Effector memory CD8-positive, alpha-beta T cell (primary cell): ENCODE measurements at regions not wholly inside any gene's neighbourhood (a gene's known extent, or its start where the extent isn't known, plus 50 kb on each side); places are given as distances from the start of the nearest gene placed in this dataset.

Experiments used
- ATAC-seq: fragments of 150-1000 bp; cut with Tn5 transposase; replicated peaks from 2 replicates; pipeline ENCODE4 v1.10.0; 2021; ENCODE audit warnings: mild to moderate bottlenecking, moderate library complexity
- DNase-seq, 3 experiments: peaks; one replicate each; pipeline ENCODE4 v3.0.0; 2021
- H3K27ac Mint-ChIP-seq, 2 donors: one replicate each; pipeline ENCODE4 v1.8.0; 2022; ENCODE audit warnings: mild to moderate bottlenecking in 2 of 2, mixed read lengths in 2 of 2, moderate library complexity in 2 of 2
- H3K27me3 Mint-ChIP-seq, 2 donors: one replicate each; pipeline ENCODE4 v1.8.0; 2022; ENCODE audit warnings: mixed read lengths in 2 of 2
- H3K36me3 Mint-ChIP-seq: one replicate; pipeline ENCODE4 v1.8.0; 2022; ENCODE audit warnings: mild to moderate bottlenecking, moderate library complexity, mixed read lengths; ENCODE audit not compliant: insufficient read depth
- H3K4me1 Mint-ChIP-seq, 2 donors: one replicate each; pipeline ENCODE4 v1.8.0; 2022; ENCODE audit warnings: low read depth in 2 of 2, mixed read lengths in 2 of 2
- H3K4me3 Mint-ChIP-seq, 2 donors: one replicate each; pipeline ENCODE4 v1.8.0; 2022; ENCODE audit warnings: mild to moderate bottlenecking in 2 of 2, mixed read lengths in 2 of 2, moderate library complexity in 2 of 2
- H3K9me3 Mint-ChIP-seq, 2 donors: one replicate each; pipeline ENCODE4 v1.8.0; 2022; ENCODE audit warnings: mixed read lengths in 2 of 2

DNA sequence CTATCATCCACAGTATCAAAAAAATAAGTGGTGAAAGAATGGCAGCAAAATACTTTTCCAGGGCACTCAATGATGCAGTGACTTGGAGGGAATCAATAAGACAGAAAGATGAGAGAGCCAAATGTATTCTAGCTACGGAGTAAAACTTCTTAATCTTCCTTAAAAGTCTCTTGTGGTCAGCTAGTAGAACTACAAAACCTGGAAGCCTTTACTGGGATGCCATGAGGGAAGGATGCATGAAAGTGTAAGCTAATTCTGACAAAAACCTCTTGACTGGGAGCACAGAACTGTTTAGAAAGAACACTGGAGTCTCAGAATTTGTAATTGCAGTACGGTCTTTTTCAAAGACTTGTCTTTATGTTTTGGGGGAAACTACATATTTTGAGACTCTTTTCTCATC, 432.8 kb upstream of the PTPRD start:
- ATAC-seq: no peak
- Mint-ChIP-seq H3K27me3 (no peaks in the 10 kb centered on the region), H3K36me3 (no peaks in the 10 kb centered on the region), H3K9me3 (peaks cover 17 to 23% of the 10 kb centered on the region in 2 donors), H3K4me1 (no peaks in the 10 kb centered on the region), H3K4me3 (no peak overlapping the region), H3K27ac (no peak overlapping the region)
- DNase-seq: no peak

DNA sequence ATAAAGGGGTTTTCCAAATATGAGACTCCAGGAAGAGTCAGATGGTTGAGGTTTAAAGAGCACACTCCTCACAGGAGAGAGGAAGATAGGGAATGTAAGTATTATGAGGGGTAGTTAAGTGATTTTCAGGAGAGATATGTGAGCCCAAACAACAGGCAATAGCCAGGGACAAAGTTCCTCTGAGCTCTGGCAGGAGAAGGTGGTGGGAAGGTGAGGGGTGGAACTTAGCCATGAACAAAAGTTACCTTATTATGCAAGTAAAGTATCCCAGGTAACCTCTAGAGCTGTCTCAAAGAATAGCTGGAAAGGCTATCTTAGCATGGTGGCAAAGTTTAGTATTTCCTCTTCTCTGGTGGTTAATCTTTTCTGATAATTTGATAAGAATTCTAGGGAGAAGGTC, 450.5 kb upstream of the PTPRD start:
- Mint-ChIP-seq H3K4me3 (no peak overlapping the region), H3K27me3 (no peaks in the 10 kb centered on the region), H3K9me3 (peaks cover 8 to 22% of the 10 kb centered on the region in 2 donors), H3K4me1 (no peaks in the 10 kb centered on the region), H3K27ac (no peak overlapping the region), H3K36me3 (no peaks in the 10 kb centered on the region)
- ATAC-seq (no peak), DNase-seq (no peak)

GRCh38 chr9:11064909-11065308, 452.1 kb upstream of the PTPRD start:
- no peaks in the 10 kb centered on the region for H3K4me1 Mint-ChIP-seq
- no peak for ATAC-seq
- no peaks in the 10 kb centered on the region for H3K36me3 Mint-ChIP-seq
- peaks cover 9 to 22% of the 10 kb centered on the region in 2 donors for H3K9me3 Mint-ChIP-seq
- no peak overlapping the region for H3K4me3 Mint-ChIP-seq
- no peaks in the 10 kb centered on the region for H3K27me3 Mint-ChIP-seq
- no peak for DNase-seq
- no peak overlapping the region for H3K27ac Mint-ChIP-seq

DNA sequence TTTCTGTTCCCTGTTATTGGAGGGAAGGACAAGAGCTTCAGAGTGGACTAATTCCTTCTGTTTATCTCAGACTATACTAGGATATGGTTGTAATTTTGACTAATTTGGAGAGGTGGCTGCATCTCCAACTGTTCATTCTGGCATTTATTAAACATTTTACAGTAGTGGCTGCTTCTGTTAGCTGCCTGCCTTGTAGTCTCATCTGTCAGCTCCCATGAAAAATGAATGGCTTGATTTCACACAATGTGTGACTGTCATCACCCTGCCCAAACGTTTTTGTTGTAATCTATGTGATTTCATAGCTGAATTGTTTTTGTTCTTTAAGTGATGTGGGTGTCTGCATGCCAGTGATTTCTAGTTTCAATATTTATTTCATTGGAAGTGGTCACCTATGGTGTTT, 459.4 kb upstream of the PTPRD start:
- Mint-ChIP-seq H3K27me3 (no peaks in the 10 kb centered on the region), H3K36me3 (no peaks in the 10 kb centered on the region), H3K27ac (no peak overlapping the region), H3K4me3 (no peak overlapping the region), H3K9me3 (peaks cover 0 to 17% of the 10 kb centered on the region in 2 donors), H3K4me1 (no peaks in the 10 kb centered on the region)
- DNase-seq (no peak), ATAC-seq (no peak)

- no peak for ATAC-seq
- H3K27me3 Mint-ChIP-seq: no peaks in the 10 kb centered on the region
- no peak overlapping the region for H3K4me3 Mint-ChIP-seq
Measured at GRCh38 chr9:11086561-11086960, 473.8 kb upstream of the PTPRD start.

DNA sequence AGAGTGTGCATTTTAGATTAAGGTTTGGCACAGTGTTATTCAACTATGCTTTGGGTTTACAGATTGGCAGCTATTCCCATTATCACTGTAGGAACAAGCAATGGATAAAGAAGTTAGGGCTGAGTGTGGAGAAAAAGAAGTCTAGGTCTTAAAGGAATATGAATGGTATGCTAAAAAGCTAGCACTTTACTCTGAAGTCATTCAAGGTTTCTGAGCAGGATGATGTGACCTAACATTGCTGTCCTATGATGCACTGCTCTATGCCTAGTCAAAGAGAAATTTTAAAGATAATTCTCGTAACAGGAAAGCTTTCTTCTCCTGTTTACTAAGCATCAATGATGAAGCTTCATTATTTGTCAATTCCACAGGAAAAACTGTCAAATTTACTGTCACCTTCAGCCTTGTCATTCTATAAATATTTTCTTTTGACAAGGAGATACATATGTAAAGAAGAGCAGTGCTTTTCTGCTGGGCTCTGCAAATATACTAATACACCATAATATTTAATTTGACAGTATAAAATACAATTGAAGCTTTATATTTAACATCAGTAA, 476.1 kb upstream of the PTPRD start:
- DNase-seq: no peak
- Mint-ChIP-seq H3K9me3 (peaks cover 8 to 18% of the 10 kb centered on the region in 2 donors), H3K36me3 (no peaks in the 10 kb centered on the region), H3K4me1 (no peaks in the 10 kb centered on the region), H3K4me3 (no peak overlapping the region), H3K27me3 (no peaks in the 10 kb centered on the region), H3K27ac (no peak overlapping the region)
- ATAC-seq: no peak

More at GRCh38 chr9:11086561-11086960, 473.8 kb upstream of the PTPRD start:
- DNase-seq: no peak
- Mint-ChIP-seq H3K9me3 (peaks cover 7 to 9% of the 10 kb centered on the region in 2 donors), H3K27ac (no peak overlapping the region), H3K4me1 (no peaks in the 10 kb centered on the region), H3K36me3 (no peaks in the 10 kb centered on the region)

DNA sequence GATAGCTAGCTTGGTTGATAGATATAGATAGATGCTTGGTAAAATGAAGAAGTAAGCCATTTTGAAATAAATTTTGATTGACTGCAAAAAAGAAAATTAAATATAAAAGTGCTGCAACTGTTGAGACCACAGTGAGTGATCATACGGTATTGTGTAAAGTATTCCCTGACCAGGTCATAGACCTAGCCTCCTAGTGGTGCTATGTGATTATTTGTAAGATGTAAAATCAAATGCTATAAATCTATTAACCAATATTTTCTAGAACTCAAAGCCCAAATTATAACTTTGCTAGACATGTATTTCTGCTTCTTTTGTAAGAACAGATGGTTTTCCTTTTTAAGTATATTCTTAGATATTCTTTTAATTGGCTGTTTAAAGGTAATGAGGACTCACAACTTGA, 480.2 kb upstream of the PTPRD start:
- DNase-seq (no peak), ATAC-seq (no peak)
- Mint-ChIP-seq H3K9me3 (peaks cover 11 to 30% of the 10 kb centered on the region in 2 donors), H3K4me1 (no peaks in the 10 kb centered on the region), H3K36me3 (no peaks in the 10 kb centered on the region), H3K4me3 (no peak overlapping the region), H3K27ac (no peak overlapping the region), H3K27me3 (no peaks in the 10 kb centered on the region)

GRCh38 chr9:11097020-11097419, 484.2 kb upstream of the PTPRD start:
- no peak for ATAC-seq
- DNase-seq: no peak
- Mint-ChIP-seq H3K36me3 (no peaks in the 10 kb centered on the region), H3K4me1 (no peaks in the 10 kb centered on the region), H3K9me3 (peaks cover 15 to 42% of the 10 kb centered on the region in 2 donors), H3K4me3 (no peak overlapping the region), H3K27me3 (no peaks in the 10 kb centered on the region), H3K27ac (no peak overlapping the region)

GRCh38 chr9:11103525-11103924, 490.7 kb upstream of the PTPRD start:
- H3K27me3 Mint-ChIP-seq: no peaks in the 10 kb centered on the region
- H3K36me3 Mint-ChIP-seq: no peaks in the 10 kb centered on the region
- no peak overlapping the region for H3K4me3 Mint-ChIP-seq
- ATAC-seq (no peak), DNase-seq (no peak)
- peaks cover 10 to 16% of the 10 kb centered on the region in 2 donors for H3K9me3 Mint-ChIP-seq
- no peaks in the 10 kb centered on the region for H3K4me1 Mint-ChIP-seq
- H3K27ac Mint-ChIP-seq: no peak overlapping the region

GRCh38 chr9:11107196-11107595, 494.4 kb upstream of the PTPRD start:
- no peaks in the 10 kb centered on the region for H3K36me3 Mint-ChIP-seq
- ATAC-seq: no peak
- H3K9me3 Mint-ChIP-seq: peaks cover 6 to 18% of the 10 kb centered on the region in 2 donors
- H3K27ac Mint-ChIP-seq: no peak overlapping the region
- DNase-seq: no peak
- no peaks in the 10 kb centered on the region for H3K4me1 Mint-ChIP-seq
- no peaks in the 10 kb centered on the region for H3K27me3 Mint-ChIP-seq
- H3K4me3 Mint-ChIP-seq: no peak overlapping the region

DNA sequence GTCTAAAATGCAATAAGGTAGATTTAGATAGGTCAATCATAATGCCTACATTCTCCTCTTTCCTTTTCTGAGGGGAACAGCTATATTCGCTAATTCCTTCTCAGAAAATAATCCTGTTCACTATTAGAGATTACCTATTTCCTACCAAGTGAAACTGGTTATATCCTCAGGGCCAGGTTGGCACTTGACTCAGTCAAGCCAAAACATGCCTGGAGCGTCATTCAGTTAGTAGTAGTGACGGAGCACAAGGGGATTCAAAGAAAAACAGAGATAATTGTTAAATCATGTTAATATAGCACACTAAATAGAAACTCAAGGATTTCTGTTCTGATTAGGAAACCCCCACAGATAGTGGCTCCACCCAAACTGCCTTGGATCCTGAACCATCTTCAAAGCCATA, 515.4 kb upstream of the PTPRD start:
- DNase-seq: no peak
- Mint-ChIP-seq H3K4me3 (no peak overlapping the region), H3K27me3 (no peaks in the 10 kb centered on the region), H3K36me3 (no peaks in the 10 kb centered on the region), H3K4me1 (no peaks in the 10 kb centered on the region), H3K27ac (no peak overlapping the region), H3K9me3 (peaks cover 6 to 15% of the 10 kb centered on the region in 2 donors)
- ATAC-seq: no peak

GRCh38 chr9:11135851-11136250, 523.0 kb upstream of the PTPRD start:
- Mint-ChIP-seq H3K4me1 (no peaks in the 10 kb centered on the region), H3K36me3 (no peaks in the 10 kb centered on the region), H3K9me3 (peaks cover 7 to 8% of the 10 kb centered on the region in 2 donors), H3K4me3 (no peak overlapping the region), H3K27ac (no peak overlapping the region), H3K27me3 (no peaks in the 10 kb centered on the region)
- ATAC-seq (no peak), DNase-seq (no peak)

DNA sequence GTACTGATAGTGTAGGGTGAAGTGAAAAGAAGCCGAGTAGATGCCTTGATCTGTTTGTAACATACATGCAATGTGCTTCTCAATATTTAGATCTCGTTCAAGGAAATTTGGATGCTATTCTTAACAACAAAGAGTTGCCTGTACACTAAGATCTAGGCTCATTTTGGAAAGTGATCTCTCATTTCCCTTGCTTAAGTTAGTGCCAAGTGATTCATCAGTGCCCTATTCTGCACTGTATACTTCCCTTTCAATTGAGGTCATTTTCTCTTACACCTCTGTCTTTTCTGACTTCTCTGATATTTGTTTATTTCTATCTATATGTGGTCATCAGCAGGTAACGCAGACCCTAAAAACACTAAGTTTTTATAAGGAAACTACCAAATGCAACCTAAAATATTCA, 528.6 kb upstream of the PTPRD start:
- DNase-seq (no peak), ATAC-seq (no peak)
- H3K4me3 Mint-ChIP-seq: no peak overlapping the region
- peaks cover 12 to 13% of the 10 kb centered on the region in 2 donors for H3K9me3 Mint-ChIP-seq
- H3K4me1 Mint-ChIP-seq: no peaks in the 10 kb centered on the region
- no peak overlapping the region for H3K27ac Mint-ChIP-seq
- H3K36me3 Mint-ChIP-seq: peaks cover 4% of the 10 kb centered on the region
- no peaks in the 10 kb centered on the region for H3K27me3 Mint-ChIP-seq

GRCh38 chr9:11142965-11143738, 530.4 kb upstream of the PTPRD start:
- ATAC-seq (no peak), DNase-seq (no peak)
- Mint-ChIP-seq H3K27ac (no peak overlapping the region), H3K9me3 (peaks cover 12 to 21% of the 10 kb centered on the region in 2 donors), H3K4me1 (no peaks in the 10 kb centered on the region), H3K36me3 (peaks cover 4% of the 10 kb centered on the region), H3K27me3 (no peaks in the 10 kb centered on the region), H3K4me3 (no peak overlapping the region)
